GM18499 (cell line): ENCODE measurements at regions not wholly inside any gene's neighbourhood (a gene's known extent, or its start where the extent isn't known, plus 50 kb on each side); places are given as distances from the start of the nearest gene placed in this dataset.

ENCODE experiments used
- ATAC-seq: cut with Tn5 transposase; IDR thresholded peaks from one replicate; pipeline ENCODE4 v1.9.1; 2021; ENCODE audit warnings: moderate number of reproducible peaks; ENCODE audit not compliant: insufficient read depth, unreplicated experiment

GRCh38 chr2:13550285-13551231, 833.8 kb downstream of the TRIB2 start:
- no peak for ATAC-seq

GRCh38 chr2:13558368-13558767, 841.6 kb downstream of the TRIB2 start:
- ATAC-seq = no peak

GRCh38 chr2:13560322-13560721, 843.6 kb downstream of the TRIB2 start:
- no peak for ATAC-seq

GRCh38 chr2:13572466-13572865, 855.7 kb downstream of the TRIB2 start:
- no peak for ATAC-seq

GRCh38 chr2:13574831-13575230, 858.1 kb downstream of the TRIB2 start:
- no peak for ATAC-seq

GRCh38 chr2:13576406-13577036, 859.8 kb downstream of the TRIB2 start:
- ATAC-seq = no peak

- no peak for ATAC-seq
These were observed 861.8 kb downstream of the TRIB2 start for GRCh38 chr2:13578547-13578946.

GRCh38 chr2:13581471-13581870, 864.7 kb downstream of the TRIB2 start:
- ATAC-seq = no peak

GRCh38 chr2:13583609-13584008, 866.9 kb downstream of the TRIB2 start:
- ATAC-seq = no peak

GRCh38 chr2:13584020-13584419, 867.3 kb downstream of the TRIB2 start:
- ATAC-seq = no peak

GRCh38 chr2:13585732-13586131, 869.0 kb downstream of the TRIB2 start:
- ATAC-seq = no peak

GRCh38 chr2:13596233-13596632, 879.5 kb downstream of the TRIB2 start:
- ATAC-seq = no peak

GRCh38 chr2:13597176-13597575, 880.4 kb downstream of the TRIB2 start:
- ATAC-seq = no peak

- ATAC-seq = no peak
These were observed 884.8 kb downstream of the TRIB2 start for GRCh38 chr2:13601506-13601905.

- no peak for ATAC-seq
These were observed 888.4 kb downstream of the TRIB2 start for GRCh38 chr2:13604951-13605661.

- ATAC-seq = no peak
These were observed 890.4 kb downstream of the TRIB2 start for GRCh38 chr2:13607139-13607538.

- no peak for ATAC-seq
These were observed 895.2 kb downstream of the TRIB2 start for GRCh38 chr2:13611939-13612338.

GRCh38 chr2:13616059-13616458, 899.3 kb downstream of the TRIB2 start:
- ATAC-seq = no peak

- no peak for ATAC-seq
These were observed 899.9 kb downstream of the TRIB2 start for GRCh38 chr2:13616616-13617015.

- no peak for ATAC-seq
These were observed 911.4 kb downstream of the TRIB2 start for GRCh38 chr2:13628122-13628521.

GRCh38 chr2:13638181-13638580, 921.4 kb downstream of the TRIB2 start:
- no peak for ATAC-seq
